ENCODE measurements at regions not wholly inside any gene's neighbourhood (a gene's known extent, or its start where the extent isn't known, plus 50 kb on each side); places are given as distances from the start of the nearest gene placed in this dataset.

GRCh38 chr12:38488866-38489265 lies 172.3 kb downstream of the ALG10B start:
- TF ChIP-seq, protein P1, sequence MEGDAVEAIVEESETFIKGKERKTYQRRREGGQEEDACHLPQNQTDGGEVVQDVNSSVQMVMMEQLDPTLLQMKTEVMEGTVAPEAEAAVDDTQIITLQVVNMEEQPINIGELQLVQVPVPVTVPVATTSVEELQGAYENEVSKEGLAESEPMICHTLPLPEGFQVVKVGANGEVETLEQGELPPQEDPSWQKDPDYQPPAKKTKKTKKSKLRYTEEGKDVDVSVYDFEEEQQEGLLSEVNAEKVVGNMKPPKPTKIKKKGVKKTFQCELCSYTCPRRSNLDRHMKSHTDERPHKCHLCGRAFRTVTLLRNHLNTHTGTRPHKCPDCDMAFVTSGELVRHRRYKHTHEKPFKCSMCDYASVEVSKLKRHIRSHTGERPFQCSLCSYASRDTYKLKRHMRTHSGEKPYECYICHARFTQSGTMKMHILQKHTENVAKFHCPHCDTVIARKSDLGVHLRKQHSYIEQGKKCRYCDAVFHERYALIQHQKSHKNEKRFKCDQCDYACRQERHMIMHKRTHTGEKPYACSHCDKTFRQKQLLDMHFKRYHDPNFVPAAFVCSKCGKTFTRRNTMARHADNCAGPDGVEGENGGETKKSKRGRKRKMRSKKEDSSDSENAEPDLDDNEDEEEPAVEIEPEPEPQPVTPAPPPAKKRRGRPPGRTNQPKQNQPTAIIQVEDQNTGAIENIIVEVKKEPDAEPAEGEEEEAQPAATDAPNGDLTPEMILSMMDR (IDR thresholded peaks at IDR 0.05), result no peak
- no peak for TF ChIP-seq POLR2A (IDR thresholded peaks at IDR 0.05)
